ENCODE measurements at regions not wholly inside any gene's neighbourhood (a gene's known extent, or its start where the extent isn't known, plus 50 kb on each side); places are given as distances from the start of the nearest gene placed in this dataset.

GRCh38 chr13:74557870-74558269, 423.7 kb upstream of the KLF12 start:
- no peak for TF ChIP-seq EP300 (IDR thresholded peaks at IDR 0.05)
- no peak for TF ChIP-seq CTCF (IDR thresholded peaks at IDR 0.05)
- no peak for TF ChIP-seq POLR2A (IDR thresholded peaks at IDR 0.05; ENCODE audit: low read depth)
